ENCODE measurements at regions not wholly inside any gene's neighbourhood (a gene's known extent, or its start where the extent isn't known, plus 50 kb on each side); places are given as distances from the start of the nearest gene placed in this dataset.

GRCh38 chr15:35648941-35649340 lies 103.0 kb upstream of the DPH6 start:
- 92% methylated on average over 5 of the region's 5 CpGs for WGBS
- Histone ChIP-seq H3K27ac (replicated peaks in 1 of 4) (no peak overlapping the region), H3K36me3 (no peaks in the 10 kb centered on the region), H3K9me3 (no peaks in the 10 kb centered on the region), H3K4me3 (no peak overlapping the region), H3K4me1 (no peaks in the 10 kb centered on the region), H3K27me3 (no peaks in the 10 kb centered on the region)
- intact Hi-C loops (cut with DNase I): no loop called here
- TF ChIP-seq POLR2A (IDR thresholded peaks at IDR 0.05; ENCODE audit: low read depth): no peak
- TF ChIP-seq POLR2AphosphoS5 (IDR thresholded peaks at IDR 0.05): no peak
- no peak for TF ChIP-seq EP300 (IDR thresholded peaks at IDR 0.05)
- no peak for DNase-seq (ENCODE audit: extremely low spot score)

- intact Hi-C loops (cut with DNase I): no loop called here
- TF ChIP-seq POLR2A (IDR thresholded peaks at IDR 0.05; ENCODE audit: low read depth): no peak
- no peak for TF ChIP-seq CTCF (IDR thresholded peaks at IDR 0.05)
- TF ChIP-seq EP300 (IDR thresholded peaks at IDR 0.05): no peak
- TF ChIP-seq POLR2AphosphoS5 (IDR thresholded peaks at IDR 0.05): no peak
- Histone ChIP-seq H3K4me1 (no peaks in the 10 kb centered on the region), H3K4me3 (no peak overlapping the region), H3K9me3 (no peaks in the 10 kb centered on the region), H3K27me3 (no peaks in the 10 kb centered on the region), H3K27ac (replicated peaks in 1 of 4) (no peak overlapping the region), H3K36me3 (no peaks in the 10 kb centered on the region)
- no peak for DNase-seq (ENCODE audit: extremely low spot score)
- 95% methylated on average over 4 of the region's 4 CpGs for WGBS
Measured at GRCh38 chr15:35649575-35649974, 103.6 kb upstream of the DPH6 start.

GRCh38 chr15:35654332-35654731 lies 108.4 kb upstream of the DPH6 start:
- Histone ChIP-seq H3K27ac (replicated peaks in 1 of 4) (no peak overlapping the region), H3K27me3 (no peaks in the 10 kb centered on the region), H3K9me3 (no peaks in the 10 kb centered on the region), H3K4me1 (peaks cover 0 to 7% (median 0%) of the 10 kb centered on the region in 4 donors), H3K4me3 (no peak overlapping the region), H3K36me3 (no peaks in the 10 kb centered on the region)
- TF ChIP-seq EP300 (IDR thresholded peaks at IDR 0.05) (no peak), POLR2A (IDR thresholded peaks at IDR 0.05; ENCODE audit: low read depth) (no peak), CTCF (IDR thresholded peaks at IDR 0.05) (no peak), POLR2AphosphoS5 (IDR thresholded peaks at IDR 0.05) (no peak)
- no peak for DNase-seq (ENCODE audit: extremely low spot score)
- 57% methylated on average over 3 of the region's 3 CpGs for WGBS
- intact Hi-C loops (cut with DNase I): no loop called here

GRCh38 chr15:35657679-35658311 lies 111.8 kb upstream of the DPH6 start:
- no peak for DNase-seq (ENCODE audit: extremely low spot score)
- no peaks in the 10 kb centered on the region for H3K27me3 ChIP-seq
- 25% methylated on average over 4 of the region's 4 CpGs for WGBS
- no peak overlapping the region for H3K4me3 ChIP-seq
- TF ChIP-seq CTCF (IDR thresholded peaks at IDR 0.05) (no peak), POLR2A (IDR thresholded peaks at IDR 0.05; ENCODE audit: low read depth) (no peak), EP300 (IDR thresholded peaks at IDR 0.05) (no peak), POLR2AphosphoS5 (IDR thresholded peaks at IDR 0.05) (no peak)
- H3K4me1 ChIP-seq: peaks cover 0 to 7% (median 0%) of the 10 kb centered on the region in 4 donors
- no peaks in the 10 kb centered on the region for H3K36me3 ChIP-seq
- no peak overlapping the region for H3K27ac ChIP-seq (replicated peaks in 1 of 4)
- no peaks in the 10 kb centered on the region for H3K9me3 ChIP-seq
- intact Hi-C loops (cut with DNase I): no loop called here

- WGBS: 84% methylated on average over 2 of the region's 2 CpGs
- DNase-seq (ENCODE audit: extremely low spot score): no peak
- TF ChIP-seq EP300 (IDR thresholded peaks at IDR 0.05) (no peak), POLR2A (IDR thresholded peaks at IDR 0.05; ENCODE audit: low read depth) (no peak), POLR2AphosphoS5 (IDR thresholded peaks at IDR 0.05) (no peak), CTCF (IDR thresholded peaks at IDR 0.05) (no peak)
- intact Hi-C loops (cut with DNase I): no loop called here
- Histone ChIP-seq H3K4me3 (no peak overlapping the region), H3K9me3 (no peaks in the 10 kb centered on the region), H3K36me3 (no peaks in the 10 kb centered on the region), H3K27ac (replicated peaks in 1 of 4) (no peak overlapping the region), H3K4me1 (peaks cover 15 to 44% (median 31%) of the 10 kb centered on the region in 4 donors), H3K27me3 (no peaks in the 10 kb centered on the region)
Measured at GRCh38 chr15:35663956-35664355, 118.0 kb upstream of the DPH6 start.

All from esophagus muscularis mucosa (tissue), 4 donors.